GM21390 (cell line): ENCODE measurements at regions not wholly inside any gene's neighbourhood (a gene's known extent, or its start where the extent isn't known, plus 50 kb on each side); places are given as distances from the start of the nearest gene placed in this dataset.

Experiments
- ATAC-seq: cut with Tn5 transposase; IDR thresholded peaks from one replicate; pipeline ENCODE4 v1.9.1; 2021; ENCODE audit not compliant: unreplicated experiment

- no peak for ATAC-seq
These were observed 70.4 kb upstream of the BACH1 start for GRCh38 chr21:29228306-29228705.

DNA sequence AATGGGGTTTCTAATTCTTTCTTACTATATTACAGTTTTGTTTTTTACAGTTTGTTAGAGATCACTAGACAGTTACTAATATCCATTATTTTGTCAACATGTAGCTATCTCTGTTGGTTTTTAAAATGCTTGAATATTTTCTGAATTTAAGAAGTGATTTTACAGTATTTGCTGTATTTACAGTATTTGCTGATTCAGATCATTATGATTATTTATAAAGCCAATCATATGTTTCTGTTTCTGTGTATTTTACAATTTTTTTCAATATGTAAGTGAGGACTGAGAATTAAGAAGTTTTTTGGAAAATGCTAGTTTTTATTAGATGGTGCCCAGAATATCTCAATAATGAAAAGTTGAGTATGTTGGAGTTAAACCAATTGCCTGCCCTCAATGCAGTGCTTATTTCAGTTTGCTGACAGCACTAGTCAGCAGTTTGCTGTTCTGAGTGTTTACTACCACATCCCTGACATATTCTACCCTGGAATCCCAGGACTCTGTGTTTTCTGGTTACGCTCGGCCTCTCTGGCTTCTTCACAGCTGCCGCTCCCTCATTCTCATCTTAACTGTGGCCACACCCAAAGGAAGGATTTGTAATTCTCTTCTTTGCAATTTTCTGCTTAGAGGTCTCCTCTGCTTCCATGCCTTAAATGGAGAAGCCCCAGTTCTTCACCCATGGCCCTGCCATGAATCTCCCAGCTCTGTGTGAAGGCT lies 68.0 kb upstream of the BACH1 start:
- ATAC-seq, result no peak

GRCh38 chr21:29231756-29232529 lies 66.8 kb upstream of the BACH1 start:
- no peak for ATAC-seq

- ATAC-seq, result no peak
These were observed 66.0 kb upstream of the BACH1 start for GRCh38 chr21:29232530-29233255.

DNA sequence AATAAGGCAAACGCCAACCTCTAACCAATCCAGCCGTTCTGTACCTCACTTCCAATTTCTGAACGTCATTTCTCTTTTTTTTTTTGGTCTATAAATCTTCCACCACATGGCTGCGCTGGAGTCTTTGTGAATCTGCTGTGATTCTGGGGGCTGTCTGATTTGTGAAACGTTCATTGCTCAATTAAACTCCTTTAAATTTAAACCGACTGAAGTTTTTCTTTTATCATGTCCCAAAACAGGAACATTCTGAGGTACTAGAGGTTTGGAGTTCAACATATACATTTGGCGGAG lies 65.5 kb upstream of the BACH1 start:
- no peak for ATAC-seq

DNA sequence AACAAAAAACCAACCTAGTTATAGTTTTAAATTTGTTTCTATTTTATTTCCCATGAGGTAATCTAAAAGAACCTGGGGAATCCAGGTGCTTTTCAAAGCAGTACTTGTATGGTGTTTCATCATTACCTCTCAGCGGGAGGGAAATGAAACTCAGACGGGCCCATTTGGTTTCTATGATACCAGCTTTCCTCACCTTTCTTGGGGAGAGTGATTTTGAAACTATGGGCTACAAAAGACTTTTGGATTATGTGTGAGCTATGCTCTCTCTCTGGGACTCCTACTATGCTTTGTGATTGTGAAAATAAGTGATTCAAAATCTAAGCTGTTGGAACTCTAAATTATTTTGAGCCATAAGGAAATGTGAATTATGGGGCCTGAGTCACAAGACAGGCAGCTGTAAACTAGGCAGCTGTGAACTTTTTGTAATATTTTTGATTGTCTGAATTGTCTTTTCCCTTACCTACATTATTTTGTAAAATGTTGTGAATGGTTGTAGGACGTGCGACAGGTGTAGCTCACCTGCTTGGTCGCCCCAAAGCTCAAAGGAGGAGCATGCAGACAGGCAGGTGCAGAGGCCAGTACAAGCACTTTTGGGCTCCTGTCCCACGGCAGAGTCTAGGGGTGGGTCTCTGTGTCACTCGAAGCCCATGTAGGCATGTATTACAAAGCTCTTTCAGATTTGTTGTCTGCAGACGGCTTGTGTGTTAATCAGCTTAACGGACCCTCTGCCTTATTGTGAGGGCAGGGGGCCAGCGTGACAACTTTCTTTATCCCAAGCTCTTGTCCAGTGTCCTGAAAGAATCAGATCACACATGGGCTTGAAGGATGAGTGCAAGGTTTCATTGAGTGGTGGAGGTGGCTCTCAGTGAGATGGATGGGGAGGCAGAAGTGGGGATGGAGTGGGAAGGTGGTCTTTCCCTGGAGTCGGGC lies 64.8 kb upstream of the BACH1 start:
- ATAC-seq, result peak; percentile 52

GRCh38 chr21:29235714-29236197 lies 63.0 kb upstream of the BACH1 start:
- ATAC-seq, result peak; percentile 52

DNA sequence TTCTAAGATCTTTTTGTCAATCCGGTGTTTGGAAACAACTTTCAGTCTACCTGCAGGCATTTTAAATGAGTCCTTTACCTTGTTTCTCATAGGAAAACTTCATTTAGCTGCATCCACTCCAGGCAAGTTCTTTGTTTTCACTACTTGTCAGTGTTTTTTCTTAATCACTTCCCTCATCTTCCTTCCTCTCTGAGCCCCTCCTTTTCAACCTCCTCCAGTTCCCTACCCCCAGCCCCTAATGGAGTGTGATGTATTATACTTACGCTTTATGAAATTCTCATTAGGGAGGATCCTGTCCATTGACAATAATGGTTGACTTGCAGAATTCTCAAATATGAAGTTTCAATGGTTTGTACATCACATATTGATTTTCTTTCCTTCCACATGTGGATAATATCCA lies 62.5 kb upstream of the BACH1 start:
- no peak for ATAC-seq

DNA sequence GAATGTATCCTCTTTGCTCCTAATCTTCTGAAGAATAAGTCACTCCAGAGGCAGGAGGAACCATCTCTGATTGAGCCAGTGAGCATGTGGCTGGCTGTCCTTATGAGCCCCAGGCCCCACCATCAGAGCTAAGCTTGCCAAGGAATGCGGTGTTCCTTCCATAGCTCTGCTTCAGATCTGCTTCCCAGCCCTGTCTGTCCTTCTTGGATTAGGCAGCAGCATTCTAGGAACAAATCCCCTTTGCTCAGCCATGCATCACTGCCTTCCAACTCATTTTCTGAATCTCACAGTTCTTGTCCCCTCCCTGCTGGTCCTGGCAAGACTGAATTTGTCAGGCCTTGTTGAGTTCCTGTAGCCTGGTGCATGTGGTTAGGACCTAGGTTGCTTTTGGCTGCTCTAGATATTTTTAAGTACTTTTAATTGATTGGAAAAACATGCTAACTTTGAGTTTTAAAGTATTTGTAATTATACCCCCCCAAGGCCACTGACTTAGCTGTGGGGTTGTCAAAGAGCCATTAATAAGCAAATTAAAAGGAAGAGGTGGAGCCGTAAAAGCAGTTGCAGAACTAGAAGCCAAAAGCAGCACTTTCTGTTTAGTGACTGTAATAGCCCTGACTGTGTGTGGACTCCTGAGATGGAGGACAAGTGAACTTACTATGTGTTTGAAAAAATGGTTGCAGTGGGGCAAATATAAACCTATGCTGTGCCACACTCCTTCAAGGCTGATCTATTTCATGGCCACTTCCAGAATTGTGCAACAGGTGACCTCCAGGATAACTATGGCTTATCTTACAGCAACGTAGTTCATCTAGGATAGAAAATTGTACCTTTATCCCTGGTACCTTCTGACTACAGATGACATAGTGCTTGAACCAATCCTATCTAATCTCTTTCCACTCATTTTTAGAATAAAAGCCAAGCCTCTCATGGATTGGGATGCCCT lies 61.3 kb upstream of the BACH1 start:
- ATAC-seq, result no peak

- no peak for ATAC-seq
These were observed 60.4 kb upstream of the BACH1 start for GRCh38 chr21:29238053-29238966.

GRCh38 chr21:29238967-29239290 lies 59.8 kb upstream of the BACH1 start:
- ATAC-seq, result no peak

DNA sequence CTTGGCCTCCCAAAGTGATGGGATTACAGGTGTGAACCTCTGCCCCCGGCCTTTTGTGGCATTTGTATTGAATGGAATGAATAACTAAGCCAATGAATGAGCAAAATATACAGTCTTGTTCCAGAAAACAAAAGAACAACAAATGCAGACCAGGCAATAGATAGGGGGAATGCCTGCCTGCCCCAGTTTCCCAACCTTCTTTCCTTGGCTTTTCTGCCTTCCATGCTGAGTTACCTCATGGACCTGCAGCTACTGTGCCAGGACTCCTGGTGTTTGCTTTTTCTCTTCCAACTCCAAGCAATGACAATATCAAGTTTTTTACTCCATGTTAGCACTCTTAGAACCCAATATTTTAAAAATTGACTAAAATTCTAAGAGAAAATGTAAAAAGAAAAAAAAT lies 58.6 kb upstream of the BACH1 start:
- ATAC-seq, result no peak

DNA sequence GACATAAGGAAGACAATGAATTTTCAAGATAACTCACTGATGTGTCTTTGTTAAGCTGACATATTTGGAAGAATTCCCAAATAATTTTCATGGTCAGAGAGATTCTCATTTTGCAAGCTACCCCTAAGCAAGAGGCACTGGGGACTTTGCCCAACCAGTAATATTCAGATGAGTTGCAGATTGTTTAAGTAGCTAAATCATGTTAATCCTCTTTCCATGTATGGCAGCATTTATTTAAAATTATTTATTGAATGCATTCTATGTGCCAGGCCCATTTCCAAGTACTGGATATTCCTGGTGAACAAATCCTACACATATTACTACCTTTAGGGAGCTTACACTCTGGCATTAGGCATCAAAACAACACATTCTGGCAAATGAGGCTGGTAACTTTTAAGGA lies 56.5 kb upstream of the BACH1 start:
- no peak for ATAC-seq

GRCh38 chr21:29243188-29243587 lies 55.5 kb upstream of the BACH1 start:
- ATAC-seq, result no peak

DNA sequence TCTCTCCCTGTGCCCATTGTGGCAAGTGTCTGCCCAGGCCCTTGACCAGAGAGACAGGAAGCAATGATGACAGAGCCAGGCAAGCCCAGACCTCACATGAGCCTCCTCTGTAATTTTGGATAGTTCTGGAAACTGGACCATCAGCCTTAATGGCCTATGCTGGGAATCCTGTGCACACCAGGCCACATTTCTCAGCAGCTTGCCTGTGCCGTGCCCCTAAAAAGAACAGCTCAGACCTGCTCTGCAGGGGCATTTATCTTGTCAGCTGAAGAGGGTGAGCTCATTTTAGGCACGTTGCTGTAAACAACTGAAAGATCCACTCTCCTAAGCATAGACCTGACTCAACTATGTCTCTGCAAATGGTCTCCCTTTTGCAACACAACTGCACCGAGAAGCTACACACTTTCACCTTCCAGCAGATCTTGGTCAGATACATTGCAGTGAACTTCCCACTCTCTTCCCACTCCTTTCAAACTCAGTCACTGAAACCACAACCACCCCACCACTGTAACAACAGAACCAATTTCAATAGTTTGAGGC lies 53.5 kb upstream of the BACH1 start:
- peak; percentile 76 for ATAC-seq

GRCh38 chr21:29245863-29246262 lies 52.9 kb upstream of the BACH1 start:
- ATAC-seq, result no peak

- ATAC-seq, result no peak
These were observed 52.1 kb upstream of the BACH1 start for GRCh38 chr21:29246614-29247013.

- ATAC-seq, result no peak
These were observed 50.6 kb upstream of the BACH1 start for GRCh38 chr21:29248124-29248523.
